Lung (tissue), 11 donors: ENCODE measurements at regions not wholly inside any gene's neighbourhood (a gene's known extent, or its start where the extent isn't known, plus 50 kb on each side); places are given as distances from the start of the nearest gene placed in this dataset.
"Not testable (repeated sequence)": the region's sequence is repeated elsewhere in the genome, so short reads cannot be mapped to it uniquely, and the experiment has no call there.

ENCODE experiments used
- ATAC-seq: fragments of 200-7000 bp; cut with Tn5 transposase; one replicate; pipeline ENCODE4 v1.9.1; 2020; ENCODE audit warnings: moderate number of reproducible peaks; ENCODE audit not compliant: insufficient read depth, low FRiP score
- DNase-seq, 3 donors: peaks; one replicate each; pipeline ENCODE4 v3.0.0-alpha.2; 2013 to 2017
- H3K27ac ChIP-seq, 2 donors: one replicate each; pipeline ENCODE4 v1.5.1; 2013; ENCODE audit warnings: mild to moderate bottlenecking in 2 of 2, moderate library complexity in 2 of 2, control low read depth in 1 of 2, inconsistent platforms in 1 of 2, low read depth in 1 of 2, low read length in 1 of 2
- H3K27me3 ChIP-seq, 3 donors: one replicate each; pipeline ENCODE4 v1.5.1; 2013; ENCODE audit warnings: low read length in 2 of 3; ENCODE audit not compliant: control insufficient read depth in 3 of 3, insufficient read depth in 3 of 3
- H3K36me3 ChIP-seq, 4 donors: one replicate each; pipeline ENCODE4 v1.5.1; 2013; ENCODE audit warnings: low read length in 4 of 4, mild to moderate bottlenecking in 1 of 4, moderate library complexity in 1 of 4; ENCODE audit not compliant: control insufficient read depth in 4 of 4, insufficient read depth in 4 of 4
- H3K4me1 ChIP-seq, 5 donors: one replicate each; pipeline ENCODE4 v1.5.1; 2013; ENCODE audit warnings: low read length in 5 of 5, mild to moderate bottlenecking in 2 of 5, moderate library complexity in 1 of 5; ENCODE audit not compliant: control insufficient read depth in 5 of 5, insufficient read depth in 5 of 5
- H3K4me3 ChIP-seq: one replicate; pipeline ENCODE4 v1.5.1; 2013; ENCODE audit warnings: mild to moderate bottlenecking, control low read depth, moderate library complexity
- H3K9ac ChIP-seq, 2 donors: one replicate each; pipeline ENCODE4 v1.5.1; 2013; ENCODE audit warnings: low read length in 2 of 2, control low read depth in 1 of 2; ENCODE audit not compliant: insufficient read depth in 1 of 2
- H3K9me3 ChIP-seq, 4 donors: one replicate each; pipeline ENCODE4 v1.5.1; 2013; ENCODE audit warnings: low read length in 3 of 4, mild to moderate bottlenecking in 1 of 4, moderate library complexity in 1 of 4; ENCODE audit not compliant: control insufficient read depth in 4 of 4, insufficient read depth in 3 of 4
- CTCF ChIP-seq: IDR thresholded peaks from 2 replicates; pipeline ENCODE4 v1.5.1; 2012; ENCODE audit warnings: mild to moderate bottlenecking; ENCODE audit errors: control extremely low read depth, extremely low read depth
- WGBS, 2 donors: extraction: QIAGEN DNeasy Blood & Tissue Kit; methylation state at CpG; one replicate each; pipeline ENCODE4 v1.1.7; 2013; 5-methylcytosine and 5-hydroxymethylcytosine counted together
- donor health status: control.
- donor health status: control.
- donor health status: Bipolar disorder and iron deficiency.
- donor health status: healthy.
- donor health status: DM: yes; HTN: yes; CAD: no.

- no peak for TF ChIP-seq CTCF
- H3K9ac ChIP-seq: no peak overlapping the region
- H3K9me3 ChIP-seq: no peaks in the 10 kb centered on the region
- no peak for ATAC-seq
- WGBS, 2 donors: 59 to 61% methylated on average over 4 of the region's 4 CpGs
- H3K36me3 ChIP-seq: no peaks in the 10 kb centered on the region
- no peak for DNase-seq
- no peak overlapping the region for H3K4me3 ChIP-seq
- no peaks in the 10 kb centered on the region for H3K27me3 ChIP-seq
- no peaks in the 10 kb centered on the region for H3K4me1 ChIP-seq
- H3K27ac ChIP-seq: no peak overlapping the region
These were observed 1112.3 kb downstream of the GATA3 start for GRCh38 chr10:9166770-9167169.

GRCh38 chr10:9172276-9172675 lies 1117.8 kb downstream of the GATA3 start:
- no peak for ATAC-seq
- Histone ChIP-seq H3K4me1 (no peaks in the 10 kb centered on the region), H3K36me3 (no peaks in the 10 kb centered on the region), H3K27ac (no peak overlapping the region), H3K4me3 (no peak overlapping the region), H3K9ac (no peak overlapping the region), H3K27me3 (no peaks in the 10 kb centered on the region), H3K9me3 (peaks cover 0 to 3% (median 0%) of the 10 kb centered on the region in 4 donors)
- DNase-seq: no peak
- TF ChIP-seq CTCF: no peak
- 97 to 98% methylated on average over 1 of the region's 1 CpG for WGBS, 2 donors

- TF ChIP-seq CTCF: no peak
- Histone ChIP-seq H3K9me3 (peaks cover 0 to 3% (median 0%) of the 10 kb centered on the region in 4 donors), H3K27me3 (no peaks in the 10 kb centered on the region), H3K27ac (no peak overlapping the region), H3K9ac (no peak overlapping the region), H3K4me1 (no peaks in the 10 kb centered on the region), H3K36me3 (no peaks in the 10 kb centered on the region), H3K4me3 (no peak overlapping the region)
- DNase-seq (no peak), ATAC-seq (no peak)
These were observed 1120.7 kb downstream of the GATA3 start for GRCh38 chr10:9175200-9175599.

- not testable (repeated sequence) for H3K27ac ChIP-seq, ATAC-seq, H3K27me3 ChIP-seq, H3K9me3 ChIP-seq, H3K36me3 ChIP-seq, H3K9ac ChIP-seq, H3K4me1 ChIP-seq, H3K4me3 ChIP-seq, DNase-seq
- WGBS, 2 donors: 96 to 97% methylated on average over 48 of the region's 48 CpGs
These were observed 1128.9 kb downstream of the GATA3 start for GRCh38 chr10:9183197-9183880.
